ENCODE measurements at regions not wholly inside any gene's neighbourhood (a gene's known extent, or its start where the extent isn't known, plus 50 kb on each side); places are given as distances from the start of the nearest gene placed in this dataset.

DNA sequence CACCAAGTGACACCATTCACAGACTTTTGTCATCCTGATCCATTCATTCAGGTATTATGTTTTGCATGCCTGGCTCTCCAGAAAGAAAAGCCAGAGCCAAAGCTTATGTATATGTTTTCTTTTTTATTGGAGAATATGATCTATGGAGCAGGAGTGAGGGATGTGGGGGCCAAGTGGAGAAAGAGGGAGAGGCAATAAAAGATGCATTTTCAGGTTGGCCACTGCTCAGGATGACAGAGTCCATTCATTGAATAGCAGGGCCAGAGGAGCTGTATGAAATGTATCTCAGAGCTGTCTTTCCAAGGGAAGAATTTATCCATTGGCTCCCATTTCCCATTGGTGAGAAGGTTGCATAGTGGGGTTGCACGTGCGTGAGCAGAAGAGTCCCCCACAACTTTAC is 416.1 kb downstream of the ATP23 start:
- no peak for DNase-seq (ENCODE audit: low read depth)
- TF ChIP-seq, protein P1, sequence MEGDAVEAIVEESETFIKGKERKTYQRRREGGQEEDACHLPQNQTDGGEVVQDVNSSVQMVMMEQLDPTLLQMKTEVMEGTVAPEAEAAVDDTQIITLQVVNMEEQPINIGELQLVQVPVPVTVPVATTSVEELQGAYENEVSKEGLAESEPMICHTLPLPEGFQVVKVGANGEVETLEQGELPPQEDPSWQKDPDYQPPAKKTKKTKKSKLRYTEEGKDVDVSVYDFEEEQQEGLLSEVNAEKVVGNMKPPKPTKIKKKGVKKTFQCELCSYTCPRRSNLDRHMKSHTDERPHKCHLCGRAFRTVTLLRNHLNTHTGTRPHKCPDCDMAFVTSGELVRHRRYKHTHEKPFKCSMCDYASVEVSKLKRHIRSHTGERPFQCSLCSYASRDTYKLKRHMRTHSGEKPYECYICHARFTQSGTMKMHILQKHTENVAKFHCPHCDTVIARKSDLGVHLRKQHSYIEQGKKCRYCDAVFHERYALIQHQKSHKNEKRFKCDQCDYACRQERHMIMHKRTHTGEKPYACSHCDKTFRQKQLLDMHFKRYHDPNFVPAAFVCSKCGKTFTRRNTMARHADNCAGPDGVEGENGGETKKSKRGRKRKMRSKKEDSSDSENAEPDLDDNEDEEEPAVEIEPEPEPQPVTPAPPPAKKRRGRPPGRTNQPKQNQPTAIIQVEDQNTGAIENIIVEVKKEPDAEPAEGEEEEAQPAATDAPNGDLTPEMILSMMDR (conservative IDR thresholded peaks at IDR 0.05; ENCODE audit: low read depth, low read length), result no peak

DNA sequence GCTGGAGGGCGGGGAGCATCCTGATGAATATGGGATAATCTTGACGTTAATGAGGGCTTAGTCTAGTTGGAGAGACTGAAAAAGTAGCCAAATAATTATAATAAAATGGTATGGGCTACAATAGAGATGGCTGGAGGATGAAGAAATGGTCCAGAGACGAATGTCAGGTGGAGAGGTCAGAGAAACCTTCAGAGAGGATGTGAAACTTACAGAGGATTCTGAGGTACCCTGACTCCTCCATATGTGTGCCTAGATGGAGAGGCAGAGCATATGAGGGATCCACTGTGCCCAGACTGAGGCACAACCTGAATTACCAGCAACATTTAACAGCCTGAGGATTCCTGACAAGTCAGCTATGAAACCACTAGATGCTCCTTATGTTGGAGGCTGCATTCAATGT is 417.0 kb downstream of the ATP23 start:
- H3K4me3 ChIP-seq (ENCODE audit: low read depth, low read length), result no peak overlapping the region
- TF ChIP-seq, protein P1 (conservative IDR thresholded peaks at IDR 0.05; ENCODE audit: low read depth, low read length), result no peak
- DNase-seq (ENCODE audit: low read depth), result no peak

More for the DNA sequence above, 416.1 kb downstream of the ATP23 start:
- H3K4me3 ChIP-seq (ENCODE audit: low read depth, low read length), result no peak overlapping the region

DNA sequence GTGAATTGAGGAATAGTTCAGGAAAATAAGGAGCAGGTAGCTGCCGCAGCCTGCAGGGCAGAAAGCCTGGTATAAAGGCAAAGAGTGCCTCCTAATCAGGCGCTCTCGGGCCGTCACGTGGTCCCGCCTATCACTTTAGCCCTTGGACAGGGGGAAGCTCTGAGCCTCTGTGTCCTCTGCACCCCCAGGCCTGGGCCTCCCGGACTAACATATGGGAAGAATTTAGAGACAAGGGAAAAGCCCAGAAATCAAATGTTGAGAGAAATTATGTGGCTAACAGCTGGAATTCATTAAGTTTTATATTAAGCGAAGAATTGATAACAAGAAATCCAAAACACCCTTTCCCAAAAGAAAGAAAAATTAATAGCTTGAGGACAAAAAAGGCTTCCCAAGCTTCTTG is 417.7 kb downstream of the ATP23 start:
- H3K4me3 ChIP-seq (ENCODE audit: low read depth, low read length), result no peak overlapping the region
- DNase-seq (ENCODE audit: low read depth), result no peak
- TF ChIP-seq, protein P1 (conservative IDR thresholded peaks at IDR 0.05; ENCODE audit: low read depth, low read length), result no peak

DNA sequence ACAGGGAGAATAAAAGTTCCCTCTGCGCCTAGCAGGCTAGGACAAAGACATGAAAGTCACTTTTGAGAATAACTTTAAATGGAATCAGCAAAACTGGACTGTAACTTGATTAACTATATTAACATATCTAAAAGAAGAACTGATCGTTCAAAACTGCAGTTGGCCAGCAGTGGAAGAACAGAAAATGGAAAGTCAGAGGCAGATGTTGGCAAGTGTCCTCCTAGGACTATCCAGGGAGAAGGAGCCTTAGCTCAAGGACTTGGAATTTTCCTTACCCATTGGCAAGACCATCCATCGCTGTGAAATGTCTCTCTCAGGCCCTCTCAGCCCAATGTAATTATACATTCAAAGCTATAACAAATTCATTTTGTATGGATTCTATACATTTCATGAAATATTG is 419.7 kb downstream of the ATP23 start:
- TF ChIP-seq, protein P1 (conservative IDR thresholded peaks at IDR 0.05; ENCODE audit: low read depth, low read length), result no peak
- DNase-seq (ENCODE audit: low read depth), result no peak
- H3K4me3 ChIP-seq (ENCODE audit: low read depth, low read length), result no peak overlapping the region

DNA sequence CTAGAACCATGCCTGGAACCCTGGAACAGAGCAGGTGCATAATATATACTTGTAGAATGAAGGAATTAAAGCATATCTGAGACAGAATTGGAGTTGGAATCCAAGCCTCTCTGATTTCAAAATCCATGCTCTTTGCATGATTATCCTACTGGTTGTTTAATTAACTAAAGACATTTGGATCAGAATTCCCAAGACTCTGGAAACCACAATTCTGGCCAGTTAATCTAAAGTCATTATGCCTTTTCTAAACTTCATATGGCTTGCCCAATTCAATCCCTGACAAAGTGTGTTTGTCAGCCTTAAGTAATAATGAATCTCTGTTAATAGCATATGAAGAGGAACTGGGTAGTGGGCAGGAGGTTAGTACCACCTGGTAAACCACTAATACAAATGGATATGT is 422.6 kb downstream of the ATP23 start:
- no peak overlapping the region for H3K4me3 ChIP-seq (ENCODE audit: low read depth, low read length)
- no peak for DNase-seq (ENCODE audit: low read depth)
- TF ChIP-seq, protein P1 (conservative IDR thresholded peaks at IDR 0.05; ENCODE audit: low read depth, low read length), result no peak

DNA sequence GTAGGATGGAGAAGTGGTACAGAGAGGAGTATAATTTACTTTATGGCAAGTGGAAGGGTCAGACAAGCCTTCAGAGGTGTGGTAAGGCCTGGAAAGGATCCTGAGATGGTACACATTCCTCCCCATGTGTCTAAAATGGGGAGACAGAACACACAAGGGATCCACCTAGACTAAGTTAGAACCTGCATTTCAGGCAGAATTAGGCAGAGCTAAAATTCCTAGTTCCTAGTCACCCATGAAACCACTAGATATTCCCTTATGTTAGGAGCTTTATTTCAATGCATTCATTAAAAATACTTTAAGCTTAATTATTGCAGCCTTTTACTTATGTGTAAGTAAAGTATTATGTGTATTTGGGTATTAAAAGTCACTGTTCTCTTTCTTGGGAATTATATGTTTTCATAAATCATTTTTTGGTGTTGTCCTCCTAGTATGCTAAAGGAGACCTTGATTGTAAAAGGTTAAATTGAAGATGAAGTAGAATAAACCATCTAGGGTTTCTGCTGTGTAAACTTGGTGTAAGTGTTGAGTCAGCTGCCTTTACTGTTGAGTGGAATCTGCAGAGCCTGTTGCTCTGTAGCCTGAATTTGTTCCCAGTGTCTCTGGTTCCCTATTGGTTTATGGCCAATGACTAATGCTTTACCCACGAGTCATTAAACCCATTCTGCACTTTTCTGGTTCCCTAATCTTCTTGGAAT is 423.2 kb downstream of the ATP23 start:
- TF ChIP-seq, protein P1 (conservative IDR thresholded peaks at IDR 0.05; ENCODE audit: low read depth, low read length), result no peak
- no peak overlapping the region for H3K4me3 ChIP-seq (ENCODE audit: low read depth, low read length)
- DNase-seq (ENCODE audit: low read depth), result peak; percentile 98

DNA sequence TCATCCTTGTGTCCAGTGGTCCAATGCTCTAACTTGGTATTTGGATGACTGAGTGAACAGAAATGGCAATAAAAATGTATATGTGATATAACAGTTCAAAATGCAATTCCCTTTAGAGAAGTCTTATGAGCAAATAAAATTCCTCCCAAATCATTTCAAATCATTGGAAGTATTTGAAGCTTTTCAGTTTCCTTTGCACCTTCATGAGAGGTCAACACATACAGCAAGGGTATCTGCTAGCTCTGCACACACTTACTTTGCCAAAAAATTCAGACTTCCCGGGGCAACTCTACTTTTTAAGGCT is 423.7 kb downstream of the ATP23 start:
- H3K4me3 ChIP-seq (ENCODE audit: low read depth, low read length), result no peak overlapping the region
- TF ChIP-seq, protein P1 (conservative IDR thresholded peaks at IDR 0.05; ENCODE audit: low read depth, low read length), result no peak
- DNase-seq (ENCODE audit: low read depth), result no peak
